GM12873 (cell line): ENCODE measurements at regions not wholly inside any gene's neighbourhood (a gene's known extent, or its start where the extent isn't known, plus 50 kb on each side); places are given as distances from the start of the nearest gene placed in this dataset.

ENCODE experiments used
- CTCF ChIP-seq: IDR thresholded peaks from 2 replicates; pipeline ENCODE4 v1.5.1; 2012; ENCODE audit warnings: low read depth, mild to moderate bottlenecking, moderate library complexity, low read length, control low read depth; ENCODE audit not compliant: insufficient read depth; ENCODE audit errors: missing control alignments

GRCh38 chr6:21392177-21392576, 201.4 kb upstream of the SOX4 start:
- TF ChIP-seq CTCF, result no peak

DNA sequence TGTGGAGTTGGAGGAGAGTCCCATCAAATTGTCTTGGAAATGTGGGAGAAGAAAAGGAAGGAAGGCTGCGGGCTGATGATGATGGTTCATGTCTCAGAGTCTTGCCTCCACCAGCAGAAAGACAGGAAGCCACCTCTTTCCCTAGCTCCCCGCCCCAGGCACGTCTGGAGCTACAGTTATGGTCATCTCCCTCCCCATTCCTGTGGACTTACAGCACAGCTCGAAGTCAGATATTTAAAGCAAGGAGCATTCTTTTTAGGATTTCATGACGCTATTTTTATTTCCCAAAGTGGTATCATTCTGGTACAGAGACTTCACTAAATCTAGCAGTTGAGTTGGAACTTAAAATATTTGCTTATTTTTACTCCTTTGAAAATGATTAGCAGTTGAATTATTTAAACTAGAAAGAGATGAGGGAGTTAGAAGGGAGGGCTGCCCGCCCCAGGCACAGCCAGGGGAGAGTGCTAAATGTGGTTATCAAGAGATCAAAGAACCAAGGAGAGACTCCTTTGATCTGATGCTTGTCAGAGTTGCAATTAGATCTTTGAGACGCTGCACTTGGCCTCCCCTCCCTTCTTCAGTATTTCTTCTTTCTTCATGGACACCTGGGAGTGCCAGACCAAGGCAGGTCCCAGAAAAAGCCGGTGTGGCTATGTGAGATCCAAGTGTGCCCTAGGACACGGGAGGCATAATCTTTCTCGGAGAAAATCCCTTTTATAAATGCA, 199.9 kb upstream of the SOX4 start:
- TF ChIP-seq CTCF, result no peak

- TF ChIP-seq CTCF, result no peak
Observed at GRCh38 chr6:21395121-21395520, 198.4 kb upstream of the SOX4 start.

GRCh38 chr6:21396313-21396712, 197.2 kb upstream of the SOX4 start:
- TF ChIP-seq CTCF, result no peak

DNA sequence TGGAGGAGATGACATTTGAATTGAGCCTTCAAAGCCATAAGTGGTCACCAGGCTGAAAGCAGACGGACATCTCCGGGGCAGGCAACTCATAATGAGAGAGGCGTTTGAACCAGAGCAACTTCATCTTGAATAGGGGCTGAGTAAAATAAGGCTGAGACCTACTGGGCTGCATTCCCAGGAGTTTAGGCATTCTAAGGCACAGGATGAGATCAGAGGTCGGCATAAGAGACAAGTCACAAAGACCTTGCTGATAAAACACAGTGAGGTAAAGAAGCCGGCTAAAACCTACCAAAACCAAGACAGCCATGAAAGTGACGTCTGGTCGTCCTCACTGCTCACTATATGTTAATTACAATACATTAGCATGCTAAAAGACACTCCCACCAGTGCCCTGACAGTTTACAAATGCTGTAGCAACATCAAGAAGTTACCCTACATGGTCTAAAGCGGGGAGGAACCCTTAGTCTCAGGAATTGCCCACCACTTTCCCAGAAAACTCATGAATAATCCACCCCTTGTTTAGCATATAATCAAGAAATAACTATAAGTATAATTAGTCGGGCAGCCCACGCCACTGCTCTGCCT, 194.7 kb upstream of the SOX4 start:
- no peak for TF ChIP-seq CTCF

DNA sequence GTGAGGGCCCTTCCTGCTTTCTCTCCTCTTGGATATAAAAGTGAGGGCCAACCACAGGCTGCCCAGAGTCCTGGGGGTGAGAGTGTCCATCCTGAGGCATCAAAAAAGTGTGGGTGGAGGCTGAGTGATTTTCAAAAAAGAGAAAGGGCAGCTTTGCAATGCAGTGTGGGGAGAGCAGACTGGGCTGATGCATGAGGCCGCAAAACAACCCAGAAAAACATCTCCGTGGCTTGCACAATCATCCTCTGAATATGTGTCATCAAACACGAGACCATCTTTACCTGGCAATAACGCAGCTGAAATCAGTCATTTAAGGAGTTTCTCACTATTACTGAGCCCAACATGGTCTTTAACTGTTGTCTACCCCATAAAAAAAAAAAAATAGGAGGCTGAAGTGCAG, 191.2 kb upstream of the SOX4 start:
- no peak for TF ChIP-seq CTCF

DNA sequence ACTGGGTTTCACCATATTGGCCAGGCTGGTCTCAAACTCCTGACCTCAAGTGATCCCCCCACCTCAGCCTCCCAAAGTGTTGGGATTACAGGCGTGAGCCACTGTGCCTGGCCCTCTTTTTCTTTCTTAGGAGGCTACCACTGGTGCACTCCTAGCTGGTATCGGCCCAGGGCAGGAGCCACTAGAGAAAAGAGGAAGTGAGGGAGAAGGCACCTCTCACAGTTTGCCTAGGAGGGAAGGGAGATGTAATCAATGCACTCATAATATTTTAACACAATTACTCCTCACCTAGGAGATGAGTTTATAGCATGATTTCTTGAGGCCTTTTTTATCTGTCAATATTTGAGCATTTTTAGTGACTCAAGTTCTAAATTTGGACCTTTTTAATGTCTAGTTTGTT, 189.0 kb upstream of the SOX4 start:
- TF ChIP-seq CTCF, result no peak
